ENCODE measurements at regions not wholly inside any gene's neighbourhood (a gene's known extent, or its start where the extent isn't known, plus 50 kb on each side); places are given as distances from the start of the nearest gene placed in this dataset.
"Not testable (repeated sequence)": the region's sequence is repeated elsewhere in the genome, so short reads cannot be mapped to it uniquely, and the experiment has no call there.

DNA sequence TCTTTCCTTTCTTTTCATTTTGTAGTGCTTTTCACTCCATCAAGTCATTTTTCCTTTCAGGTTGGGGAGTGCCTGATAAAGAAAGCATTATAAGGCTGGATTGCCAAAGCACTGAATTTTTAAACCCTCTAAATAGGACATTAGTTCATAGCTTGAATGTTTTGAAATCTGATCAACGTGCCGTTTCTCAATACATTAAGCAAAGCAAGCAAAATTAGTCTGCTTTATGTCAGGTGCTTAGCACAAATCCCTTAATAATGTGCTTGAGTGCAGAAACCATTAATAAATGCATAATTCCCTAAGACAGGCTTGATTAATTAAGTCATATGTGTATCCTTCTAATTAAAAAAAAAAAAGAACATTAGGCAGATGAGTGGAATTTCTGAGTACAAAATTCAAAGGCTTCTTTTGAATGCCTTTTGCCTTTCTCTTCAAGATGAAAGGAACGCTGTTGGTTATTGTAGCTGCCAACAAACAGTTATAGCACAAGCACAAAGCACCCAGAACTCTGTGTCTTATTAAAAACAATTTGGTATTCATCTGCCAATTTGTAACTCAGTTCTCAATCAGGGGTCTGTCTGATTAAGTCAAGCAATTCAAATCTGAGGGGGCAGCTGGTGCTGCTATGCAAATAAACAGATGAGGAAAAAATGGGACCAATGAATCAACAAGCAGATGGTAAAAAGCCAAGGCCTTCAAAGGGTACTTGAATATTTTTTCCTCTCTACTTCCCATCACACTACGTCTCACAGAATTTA, 233.7 kb downstream of the TLE1 start:
- DNase-seq (ENCODE audit: low read depth in 4 of 4, low spot score in 3 of 4) = no peak

- DNase-seq (ENCODE audit: low read depth in 4 of 4, low spot score in 3 of 4) = no peak
These were observed 243.9 kb downstream of the TLE1 start for GRCh38 chr9:81445331-81445921.

GRCh38 chr9:81431641-81432040, 257.7 kb downstream of the TLE1 start:
- DNase-seq (ENCODE audit: low read depth in 4 of 4, low spot score in 3 of 4) = no peak

GRCh38 chr9:81430727-81431126, 258.6 kb downstream of the TLE1 start:
- DNase-seq (ENCODE audit: low read depth in 4 of 4, low spot score in 3 of 4) = no peak

GRCh38 chr9:81427870-81428269, 261.5 kb downstream of the TLE1 start:
- DNase-seq (ENCODE audit: low read depth in 4 of 4, low spot score in 3 of 4) = no peak

DNA sequence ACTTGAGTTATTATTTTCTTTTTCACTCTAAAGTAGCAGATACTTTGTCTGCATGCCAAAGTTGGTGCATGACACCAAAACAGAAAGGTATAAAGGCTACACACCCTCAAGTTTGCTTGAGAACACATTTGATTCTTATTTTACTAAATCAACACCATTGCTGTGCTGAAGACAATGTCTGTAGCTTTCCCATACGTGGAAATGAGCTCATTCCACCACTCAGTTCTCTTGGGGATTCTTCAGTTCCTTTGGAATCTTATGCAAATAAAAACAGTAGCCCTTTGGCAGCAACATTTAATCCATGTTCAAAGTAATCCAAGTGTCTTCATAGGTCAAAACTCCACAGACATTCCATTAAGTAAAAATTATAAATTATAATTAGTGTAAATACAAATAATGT, 264.9 kb downstream of the TLE1 start:
- DNase-seq (ENCODE audit: low read depth in 4 of 4, low spot score in 3 of 4) = no peak

DNA sequence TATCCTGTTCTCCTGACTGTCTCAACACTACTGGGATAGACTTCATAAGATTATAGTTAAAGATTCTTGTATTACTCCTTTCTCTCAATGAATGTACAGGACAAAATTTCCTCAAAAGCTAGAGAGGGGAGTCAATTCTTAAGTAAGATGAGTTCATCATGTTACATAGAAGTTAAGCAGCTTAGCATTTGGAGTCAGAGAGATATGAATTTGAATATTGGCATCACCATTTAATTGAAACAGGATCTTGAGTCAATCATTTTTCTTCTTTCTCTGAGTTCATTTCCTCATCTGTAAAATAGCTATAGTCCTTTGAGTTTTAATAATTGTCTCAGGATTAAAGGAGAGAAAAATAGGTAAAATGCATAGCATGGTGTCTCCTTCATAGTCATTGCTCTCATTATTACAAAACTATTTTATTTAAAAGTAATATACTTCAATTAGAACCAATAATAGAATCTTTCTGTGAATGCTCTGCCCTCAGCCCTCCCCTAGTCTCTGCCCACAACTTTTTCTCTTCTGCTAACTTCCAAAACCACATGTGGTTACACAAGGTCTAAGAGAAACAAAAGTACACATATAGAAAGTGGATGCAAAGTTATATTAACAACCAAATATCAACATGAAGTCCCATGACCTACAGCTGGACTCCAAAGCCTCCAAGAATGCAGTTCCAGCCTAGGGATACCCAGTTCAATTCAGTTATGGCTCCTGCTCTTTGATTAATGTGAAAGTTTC, 265.6 kb downstream of the TLE1 start:
- no peak for DNase-seq (ENCODE audit: low read depth in 4 of 4, low spot score in 3 of 4)

- DNase-seq (ENCODE audit: low read depth in 4 of 4, low spot score in 3 of 4) = not testable (repeated sequence)
These were observed 268.3 kb downstream of the TLE1 start for GRCh38 chr9:81421090-81421489.

- DNase-seq (ENCODE audit: low read depth in 4 of 4, low spot score in 3 of 4) = no peak
These were observed 269.3 kb downstream of the TLE1 start for GRCh38 chr9:81420024-81420423.

DNA sequence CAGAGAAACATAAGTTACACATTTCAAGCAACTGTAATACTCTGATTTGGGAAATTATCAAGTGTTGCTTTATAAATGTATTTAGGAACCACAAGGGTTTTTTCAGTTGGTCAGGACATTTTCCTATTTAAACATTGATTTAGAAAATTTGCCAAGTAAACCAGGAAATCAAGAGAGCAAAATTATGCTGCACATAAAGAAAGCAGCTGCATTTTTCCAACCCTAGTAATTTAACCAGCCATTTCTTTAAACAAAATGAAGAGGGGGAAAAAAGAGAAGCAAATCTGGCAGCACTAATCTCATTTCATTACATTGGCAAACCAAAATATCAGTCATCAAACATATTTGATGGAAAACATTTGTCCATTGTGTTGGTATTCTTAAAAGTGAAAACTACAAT, 271.4 kb downstream of the TLE1 start:
- no peak for DNase-seq (ENCODE audit: low read depth in 4 of 4, low spot score in 3 of 4)

DNA sequence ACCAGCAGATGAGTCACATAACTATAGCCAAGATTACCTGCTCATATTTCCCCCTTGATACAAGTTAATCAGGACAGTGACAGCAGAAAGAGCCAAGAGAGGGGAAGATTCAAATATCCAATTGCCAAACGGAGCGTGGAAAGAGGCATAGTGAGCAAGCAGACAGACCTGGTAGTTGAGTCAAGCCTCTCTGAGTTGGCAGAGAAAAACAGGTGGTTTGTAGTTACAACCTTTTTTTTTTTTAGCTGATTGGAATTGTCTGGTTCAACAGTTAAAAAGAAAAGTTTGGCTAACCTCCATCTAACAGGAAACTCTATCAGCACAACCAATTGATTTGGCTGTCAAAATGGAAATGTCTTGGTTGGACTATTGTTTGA, 272.1 kb downstream of the TLE1 start:
- DNase-seq (ENCODE audit: low read depth in 4 of 4, low spot score in 3 of 4) = no peak

DNA sequence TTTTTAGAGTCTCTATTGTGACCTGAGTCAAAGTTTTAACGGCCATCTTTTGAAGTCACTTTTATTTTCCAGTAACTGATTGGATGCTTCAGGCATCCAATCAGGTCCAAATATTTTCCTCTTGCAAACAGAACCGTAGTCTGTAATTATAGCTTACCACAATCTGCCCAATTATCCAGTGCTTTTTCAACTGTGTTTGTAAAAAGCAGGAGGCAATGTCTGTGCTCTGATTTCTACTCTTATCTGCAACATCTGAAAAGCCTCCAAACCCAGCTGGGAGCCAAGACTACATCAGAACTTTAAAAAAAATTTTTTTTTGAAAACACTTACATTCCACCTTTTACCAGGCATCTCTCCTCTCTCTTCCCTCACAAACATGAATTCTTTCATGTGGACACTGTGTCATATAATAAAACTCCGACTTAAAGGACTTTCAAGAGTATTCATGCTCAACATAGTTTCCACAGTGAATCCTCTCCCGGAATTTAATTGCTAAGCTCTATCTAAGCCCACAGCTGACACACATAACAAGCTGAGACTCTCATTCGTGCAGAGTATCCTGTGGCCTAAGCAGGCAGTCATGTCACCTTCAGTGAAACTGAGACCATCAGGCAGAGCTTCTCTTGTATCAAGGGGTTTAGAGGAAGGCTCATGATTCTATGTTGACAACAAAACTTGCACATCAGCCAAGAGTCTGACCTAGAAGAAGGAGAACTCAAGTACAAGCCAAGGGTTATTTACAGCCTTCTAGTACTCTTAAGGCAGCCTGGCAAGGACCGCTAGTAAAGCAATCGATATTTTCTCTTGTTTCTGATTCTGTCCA, 272.7 kb downstream of the TLE1 start:
- DNase-seq (ENCODE audit: low read depth in 4 of 4, low spot score in 3 of 4) = no peak

DNA sequence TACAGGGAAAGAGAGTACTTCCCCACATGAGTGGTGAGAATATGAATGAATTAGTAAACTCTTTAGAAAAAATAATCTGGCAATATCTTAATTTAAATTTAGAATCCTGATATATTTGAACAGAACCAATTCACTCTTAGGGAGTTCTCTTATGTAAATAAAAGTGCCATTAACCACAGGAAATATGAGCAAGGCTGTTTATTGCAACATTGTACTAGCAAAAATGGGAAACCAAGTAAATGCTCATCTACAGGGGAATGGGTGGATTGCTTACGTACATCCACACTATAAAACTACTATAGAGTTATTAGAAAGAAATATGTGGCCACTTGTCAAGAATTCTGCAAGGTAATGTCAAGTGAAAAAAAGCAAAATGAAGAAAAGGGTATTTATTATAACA, 274.5 kb downstream of the TLE1 start:
- no peak for DNase-seq (ENCODE audit: low read depth in 4 of 4, low spot score in 3 of 4)

GRCh38 chr9:81411961-81412360, 277.4 kb downstream of the TLE1 start:
- no peak for DNase-seq (ENCODE audit: low read depth in 4 of 4, low spot score in 3 of 4)

- no peak for DNase-seq (ENCODE audit: low read depth in 4 of 4, low spot score in 3 of 4)
These were observed 279.1 kb downstream of the TLE1 start for GRCh38 chr9:81410201-81410600.

DNA sequence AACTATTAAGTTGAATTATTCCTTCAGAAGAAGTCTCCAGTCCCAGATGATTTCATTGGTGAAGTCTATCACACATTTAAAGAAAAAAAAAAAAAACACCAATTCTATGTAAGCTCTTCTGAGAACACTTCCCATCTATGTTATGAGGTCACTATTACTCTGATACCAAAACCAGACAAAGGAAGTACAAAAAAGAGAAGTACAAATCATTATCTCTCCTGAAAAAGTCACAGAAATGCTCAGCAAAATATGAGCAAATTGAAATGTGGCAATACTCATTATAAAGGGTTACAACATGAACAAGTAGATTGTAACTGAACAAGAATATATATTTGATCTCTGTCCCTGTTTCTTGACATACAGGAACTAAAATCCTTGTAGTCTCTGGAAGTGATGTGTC, 280.4 kb downstream of the TLE1 start:
- DNase-seq (ENCODE audit: low read depth in 4 of 4, low spot score in 3 of 4) = no peak

- DNase-seq (ENCODE audit: low read depth in 4 of 4, low spot score in 3 of 4) = no peak
These were observed 284.3 kb downstream of the TLE1 start for GRCh38 chr9:81404931-81405598.

- peak in 1 of 4 donors; percentile 65 for DNase-seq (ENCODE audit: low read depth in 4 of 4, low spot score in 3 of 4)
These were observed 291.6 kb downstream of the TLE1 start for GRCh38 chr9:81397481-81398381.

DNA sequence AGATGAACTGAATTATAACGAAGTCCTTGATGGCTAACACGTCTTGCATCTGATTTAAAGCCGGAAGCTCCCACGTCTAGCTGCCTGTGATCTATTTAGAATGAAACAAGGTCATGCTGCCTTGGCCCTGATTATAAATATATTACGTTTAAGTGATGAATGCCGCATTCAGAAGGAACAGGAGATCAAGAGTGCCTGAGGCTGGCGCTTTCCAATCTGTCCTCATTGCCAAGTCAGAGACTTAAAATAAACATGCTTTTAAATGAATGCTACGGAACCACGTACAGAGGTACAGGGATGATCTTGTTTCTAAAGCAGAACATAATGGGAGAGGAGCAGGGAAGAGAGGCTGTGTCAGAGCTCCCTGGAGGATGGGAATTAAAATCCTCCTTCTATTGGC, 292.8 kb downstream of the TLE1 start:
- no peak for DNase-seq (ENCODE audit: low read depth in 4 of 4, low spot score in 3 of 4)

- no peak for DNase-seq (ENCODE audit: low read depth in 4 of 4, low spot score in 3 of 4)
These were observed 293.7 kb downstream of the TLE1 start for GRCh38 chr9:81395676-81396054.
